GM12891 (cell line): ENCODE measurements at regions not wholly inside any gene's neighbourhood (a gene's known extent, or its start where the extent isn't known, plus 50 kb on each side); places are given as distances from the start of the nearest gene placed in this dataset.

ENCODE experiments used
- POLR2A ChIP-seq: IDR thresholded peaks from 2 replicates; pipeline ENCODE4 v1.6.1; 2011; ENCODE audit warnings: low read depth, low read length, control low read depth
- POLR2AphosphoS5 ChIP-seq: IDR thresholded peaks from 2 replicates; pipeline ENCODE4 v1.6.1; 2011; ENCODE audit warnings: low read depth, low read length, control low read depth
- SPI1 ChIP-seq: IDR thresholded peaks from 2 replicates; pipeline ENCODE4 v1.6.1; 2011; ENCODE audit warnings: low read depth, low read length, control low read depth
- TAF1 ChIP-seq: IDR thresholded peaks from 2 replicates; pipeline ENCODE4 v1.6.1; 2011; ENCODE audit warnings: low read depth, low read length, control low read depth

DNA sequence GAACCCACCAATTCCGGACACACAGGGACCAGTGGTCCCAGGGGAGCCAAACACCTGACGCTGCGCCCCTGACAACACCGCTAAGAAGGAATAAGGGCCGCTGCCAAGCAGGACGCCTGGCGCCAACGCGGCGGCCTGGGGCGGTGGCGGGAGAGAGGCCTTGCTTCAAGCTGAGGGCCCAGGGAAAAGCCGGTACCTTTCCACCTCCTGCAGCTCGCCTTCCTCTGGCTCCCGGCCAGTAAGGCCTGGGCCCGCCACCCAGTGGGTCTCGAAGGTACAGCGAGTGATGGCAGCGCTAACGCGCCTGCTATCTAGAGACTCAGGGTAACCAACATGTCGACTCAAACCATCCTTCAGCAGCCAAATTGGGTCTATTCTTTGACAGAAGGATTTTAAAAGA is 1074.1 kb downstream of the SI start:
- TF ChIP-seq TAF1: no peak
- no peak for TF ChIP-seq POLR2AphosphoS5
- no peak for TF ChIP-seq POLR2A
- no peak for TF ChIP-seq SPI1
